GM20431 (cell line): ENCODE measurements at regions not wholly inside any gene's neighbourhood (a gene's known extent, or its start where the extent isn't known, plus 50 kb on each side); places are given as distances from the start of the nearest gene placed in this dataset.

ENCODE experiments used
- in situ Hi-C: fragments of 300-500 bp; cut with MseI, MboI; formaldehyde crosslinking; loops from one replicate; pipeline ENCODE4 v1.15.0; 2020; ENCODE audit warnings: low sequenced_read_pairs; ENCODE audit not compliant: unreplicated experiment

DNA sequence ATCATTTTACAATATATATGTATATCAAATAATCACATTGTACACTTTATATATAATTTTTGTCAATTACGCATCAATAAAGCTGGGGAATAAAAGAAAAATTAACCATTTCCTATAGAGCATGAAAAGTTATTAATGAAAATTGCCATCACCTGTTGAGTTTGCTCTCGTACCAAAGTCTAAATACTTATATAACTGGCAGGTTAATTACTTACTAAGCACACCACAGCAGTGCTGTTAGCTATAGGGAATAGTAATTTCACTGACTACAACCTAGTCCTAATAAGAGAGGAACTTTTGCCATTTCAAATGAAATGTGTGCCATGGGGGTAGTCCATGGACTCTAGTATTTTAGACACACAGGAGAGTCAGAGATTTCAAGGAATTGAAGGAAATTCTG, 176.9 kb upstream of the COL1A2 start:
- in situ Hi-C loops = no loop called here

DNA sequence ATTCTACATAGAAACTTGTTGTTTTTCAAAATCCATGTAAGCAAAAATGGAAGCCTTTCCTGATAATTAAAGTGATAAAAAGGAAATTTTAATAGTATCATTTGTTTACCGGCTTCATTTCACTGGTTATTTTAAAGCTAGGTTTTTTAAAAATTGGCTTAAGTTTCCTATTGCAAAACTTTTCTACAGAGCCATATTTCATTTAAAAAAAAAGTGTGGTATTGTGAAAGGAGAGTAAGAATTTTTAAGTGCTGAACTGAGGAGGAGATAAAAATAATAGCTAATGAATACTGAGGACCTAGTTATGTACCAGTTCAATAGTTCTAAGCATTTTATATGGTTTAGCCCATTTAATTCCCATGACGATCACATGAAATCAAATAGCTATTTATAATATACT, 172.2 kb upstream of the COL1A2 start:
- in situ Hi-C loops = no loop called here

DNA sequence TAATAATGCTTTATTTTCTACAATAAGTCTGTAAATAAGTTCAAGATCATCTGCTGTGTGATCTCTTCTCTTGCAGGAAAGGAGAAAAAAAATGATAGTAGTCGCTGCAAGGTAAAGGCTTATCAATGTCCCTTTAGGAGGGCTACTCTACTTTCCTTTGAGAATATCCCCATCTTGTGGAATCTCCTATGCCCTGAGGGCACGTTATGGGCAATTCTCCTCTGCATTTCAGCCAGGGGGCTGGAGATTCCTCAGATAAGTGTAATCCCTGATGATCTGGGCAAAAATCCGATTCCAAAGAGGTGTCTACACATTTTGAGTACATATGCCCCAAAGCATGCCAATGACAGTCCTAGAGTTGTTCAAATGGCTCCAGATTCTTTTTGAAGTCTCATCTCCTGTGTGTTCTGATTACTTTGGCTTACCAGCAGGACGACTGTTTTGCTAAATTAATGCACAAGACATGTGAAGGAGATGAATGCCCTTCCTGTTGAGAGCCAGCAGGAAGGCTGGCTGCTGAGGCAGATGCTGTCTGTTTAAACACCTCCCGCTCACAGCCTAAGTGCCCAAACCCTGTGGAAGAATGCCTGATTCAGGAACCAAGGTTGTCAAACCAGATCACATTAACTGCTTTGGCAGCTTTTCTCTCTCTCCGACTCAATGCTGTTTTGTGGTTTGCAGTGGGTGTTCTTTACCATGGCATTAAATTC, 171.2 kb upstream of the COL1A2 start:
- in situ Hi-C loops = no loop called here

DNA sequence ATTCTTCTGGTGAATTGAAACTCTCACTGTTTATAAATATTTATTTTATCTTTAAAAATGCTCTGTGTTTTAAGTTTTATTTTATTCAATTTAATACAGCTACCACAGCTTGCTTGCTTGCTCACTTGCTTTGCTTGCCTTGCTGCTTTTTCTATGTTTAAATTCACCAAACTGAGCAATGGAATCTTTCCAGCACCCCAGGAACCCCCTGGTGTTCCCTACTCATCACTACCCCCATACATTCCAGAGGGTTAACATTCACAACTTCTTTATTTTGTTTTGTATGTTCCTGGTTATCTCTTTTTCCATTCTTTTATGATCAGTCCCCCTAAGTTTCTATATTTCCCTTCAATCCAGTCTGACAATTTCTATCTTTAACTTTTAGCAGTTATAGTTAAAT, 166.5 kb upstream of the COL1A2 start:
- in situ Hi-C loops = loop anchor here (25.0 kb wide), 1 partner anchor 341 kb away; the partner anchor contains the start of gene TFPI2

DNA sequence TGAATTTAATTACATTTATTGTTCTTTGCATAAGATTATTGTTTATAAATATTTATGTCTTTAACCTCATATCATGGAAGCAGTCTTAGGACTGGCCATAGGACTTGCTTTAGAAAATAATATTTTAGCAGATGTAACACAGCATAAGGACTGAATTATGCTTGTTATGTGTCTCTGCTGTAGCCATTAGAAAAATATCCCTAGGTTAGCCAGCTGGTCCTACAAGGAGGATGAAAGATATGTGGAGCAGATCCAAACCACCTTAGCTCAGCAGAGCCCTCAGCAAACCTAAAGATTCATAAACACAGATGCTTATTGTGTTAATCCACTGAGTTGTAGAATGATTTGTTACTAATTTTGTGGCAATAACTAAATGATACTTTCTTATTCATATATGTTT, 166.0 kb upstream of the COL1A2 start:
- in situ Hi-C loops = loop anchor here (25.0 kb wide), 1 partner anchor 341 kb away; the partner anchor contains the start of gene TFPI2

DNA sequence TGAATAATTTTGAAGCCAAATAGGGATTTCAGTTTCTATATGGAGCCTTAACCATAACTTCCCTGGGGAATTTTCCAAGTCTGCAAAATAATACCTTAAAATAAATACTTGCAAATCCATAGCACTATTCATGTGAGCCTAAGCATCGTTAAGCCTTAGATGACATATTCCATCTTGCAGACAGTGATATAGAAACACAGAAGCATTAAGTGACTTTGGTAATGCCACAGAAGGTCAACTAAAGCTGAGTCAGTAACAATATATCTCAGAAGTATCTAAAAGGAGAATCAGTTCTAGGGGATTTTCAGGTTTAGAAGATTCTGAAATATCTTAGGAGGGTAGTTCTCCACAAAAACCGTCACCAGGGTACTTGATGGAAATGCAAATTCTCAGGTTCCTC, 163.4 kb upstream of the COL1A2 start:
- in situ Hi-C loops = loop anchor here (25.0 kb wide), 1 partner anchor 344 kb away; the partner anchor contains the start of gene TFPI2

DNA sequence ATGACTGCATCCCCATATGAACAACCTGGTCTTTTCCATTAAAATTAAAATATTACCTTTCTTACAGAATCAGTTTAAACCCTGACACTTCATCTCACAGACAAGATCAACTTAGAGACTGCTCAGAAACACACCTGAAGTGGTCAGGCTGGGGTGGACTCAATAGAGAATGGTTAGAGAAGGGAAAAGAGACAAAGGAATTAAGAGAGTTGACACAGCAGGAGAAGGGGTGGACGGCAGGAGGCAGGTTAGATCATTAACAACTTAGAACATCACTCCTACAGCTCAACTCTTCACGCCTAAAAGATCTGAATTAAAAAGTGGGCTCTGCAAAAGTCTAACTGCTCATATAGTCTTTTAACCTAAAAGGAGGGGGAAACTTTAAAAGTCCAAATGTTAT, 157.7 kb upstream of the COL1A2 start:
- in situ Hi-C loops = loop anchor here (25.0 kb wide), 1 partner anchor 350 kb away; the partner anchor contains the start of gene TFPI2

DNA sequence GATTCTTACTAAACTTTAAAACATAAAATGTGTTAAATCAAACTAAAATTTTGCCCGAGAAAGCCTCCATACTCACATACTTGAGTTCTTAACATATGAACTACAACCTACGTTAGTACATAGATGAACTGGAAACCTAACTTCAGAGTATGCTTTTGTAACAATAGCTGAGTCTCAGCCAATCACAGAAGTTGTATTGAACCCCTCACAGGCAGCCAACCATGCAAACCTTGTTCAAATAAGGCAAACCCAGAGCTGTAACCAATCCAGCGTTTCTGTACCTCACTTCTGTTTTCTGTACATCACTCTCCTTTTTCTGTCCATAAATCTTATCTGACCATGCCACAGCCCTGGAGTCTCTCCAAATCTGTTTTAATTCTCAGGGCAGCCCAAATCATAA, 157.3 kb upstream of the COL1A2 start:
- in situ Hi-C loops = loop anchor here (25.0 kb wide), 1 partner anchor 350 kb away; the partner anchor contains the start of gene TFPI2

DNA sequence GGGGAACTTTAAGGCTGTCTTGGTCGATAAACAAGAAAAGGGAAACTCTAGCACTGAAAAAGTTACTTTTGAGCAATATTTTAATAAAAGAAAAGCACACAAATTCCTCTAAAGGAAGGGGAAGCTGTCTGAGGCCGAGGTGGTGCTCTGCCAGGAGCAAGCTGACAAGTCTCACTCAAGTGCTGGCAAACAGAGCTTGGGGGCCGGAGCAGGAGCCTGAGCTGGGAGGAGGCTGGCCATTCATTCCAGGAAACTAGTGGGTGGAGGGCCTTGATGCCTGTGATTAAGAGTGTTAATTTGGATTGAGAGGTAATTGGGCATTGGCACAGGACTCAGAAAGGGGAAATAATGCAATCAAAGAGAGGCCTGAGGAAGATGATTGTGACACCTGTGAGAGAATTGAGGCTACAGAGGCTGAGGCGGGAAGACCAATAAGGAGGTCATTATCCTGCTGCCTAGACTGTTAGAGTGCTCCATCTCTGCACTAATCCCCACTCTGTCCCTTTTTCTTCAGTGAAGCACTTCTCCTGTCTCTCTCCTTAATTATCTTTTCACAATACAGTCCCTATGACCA, 154.9 kb upstream of the COL1A2 start:
- in situ Hi-C loops = loop anchor here (25.0 kb wide), 1 partner anchor 352 kb away; the partner anchor contains the start of gene TFPI2

DNA sequence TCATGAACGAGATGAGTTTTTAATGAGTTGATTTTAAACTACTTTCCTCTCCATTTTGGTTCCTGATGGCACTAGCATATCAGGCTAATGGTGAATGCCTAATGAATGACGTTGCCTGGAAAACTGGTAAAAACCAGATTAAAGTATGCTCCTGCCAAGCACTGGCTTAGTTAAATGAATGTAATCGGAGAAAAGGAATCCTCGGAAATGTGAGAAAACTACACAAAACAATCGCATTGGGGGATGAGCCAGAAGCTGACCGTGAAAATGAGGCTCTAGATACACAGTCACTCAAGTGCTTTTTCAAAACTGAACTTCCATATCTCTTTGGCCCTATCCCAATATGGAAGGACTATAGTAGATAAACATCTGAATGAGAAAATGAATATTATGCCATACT, 153.8 kb upstream of the COL1A2 start:
- in situ Hi-C loops = loop anchor here (25.0 kb wide), 1 partner anchor 354 kb away; the partner anchor contains the start of gene TFPI2

DNA sequence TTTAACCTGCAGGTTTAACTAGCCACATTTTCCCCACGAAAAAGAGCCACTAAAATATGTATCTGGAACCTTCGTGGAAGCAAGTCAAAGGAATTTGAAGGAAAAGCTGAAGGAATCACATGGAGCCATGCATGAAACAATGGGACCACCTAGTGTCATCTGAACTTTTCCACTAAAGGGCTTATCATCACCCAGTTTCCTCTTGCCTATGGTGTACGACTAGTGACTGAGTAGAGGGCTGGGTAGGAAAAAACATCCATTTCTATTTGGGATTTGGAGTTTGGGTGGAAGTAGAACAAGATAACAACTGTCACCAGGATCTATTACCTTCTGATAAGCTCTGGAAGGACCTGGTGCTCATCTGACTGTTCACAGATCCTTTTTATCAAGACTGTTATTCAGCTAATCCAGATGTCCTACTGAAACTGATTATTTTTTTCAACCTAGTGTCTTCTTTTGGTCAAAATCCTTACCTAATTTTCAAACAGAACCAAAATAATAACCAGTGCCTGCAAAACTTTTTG, 153.2 kb upstream of the COL1A2 start:
- in situ Hi-C loops = loop anchor here (25.0 kb wide), 1 partner anchor 354 kb away; the partner anchor contains the start of gene TFPI2

DNA sequence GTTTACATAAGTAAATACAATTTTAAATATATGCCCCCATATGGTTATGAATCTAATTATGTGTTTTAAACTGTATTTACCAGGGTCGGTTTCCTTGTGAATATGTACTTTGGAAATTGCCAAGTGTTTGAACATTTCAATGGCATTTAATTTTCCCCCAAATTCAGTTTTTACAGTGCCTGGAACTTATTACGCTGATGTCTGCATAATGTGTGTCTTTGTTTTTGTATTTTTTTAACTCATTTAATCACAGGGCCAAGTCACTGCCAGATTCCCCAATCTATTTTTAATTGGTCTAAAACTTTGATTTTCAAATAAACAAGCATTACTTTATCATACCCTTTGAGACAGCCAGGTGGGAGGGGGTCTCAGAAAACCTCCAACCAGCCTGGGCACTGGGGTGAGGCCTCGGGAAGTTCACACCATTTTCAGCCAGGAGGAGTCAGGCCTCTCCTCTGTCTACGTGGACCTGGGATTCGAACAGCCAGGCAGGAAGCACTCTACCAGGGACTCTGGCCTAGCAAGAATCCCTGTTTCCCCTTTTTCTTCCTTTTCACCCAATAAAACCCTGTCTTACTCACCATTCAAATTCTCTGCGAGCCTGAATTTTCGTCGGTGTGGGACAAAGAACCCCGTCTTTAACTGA, 151.5 kb upstream of the COL1A2 start:
- in situ Hi-C loops = loop anchor here (25.0 kb wide), 1 partner anchor 356 kb away; the partner anchor contains the start of gene TFPI2

DNA sequence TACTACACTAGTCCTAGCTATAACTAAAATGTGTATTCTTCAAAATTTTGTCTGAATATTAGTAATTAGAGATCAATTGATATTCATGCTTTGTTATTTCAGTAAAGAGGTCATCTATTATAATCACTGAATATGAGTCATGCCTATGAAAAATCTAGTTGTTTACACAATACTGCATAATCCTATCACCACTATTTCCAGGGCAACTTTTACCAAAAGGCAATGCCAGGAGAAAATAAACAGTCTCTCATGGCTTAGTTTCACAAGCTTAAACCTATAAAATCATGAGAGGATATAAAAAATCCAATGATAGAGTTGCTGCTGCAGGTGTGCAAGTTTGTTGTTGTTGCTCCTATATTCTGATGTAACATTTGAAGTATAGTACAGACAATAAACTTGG, 149.9 kb upstream of the COL1A2 start:
- in situ Hi-C loops = loop anchor here (25.0 kb wide), 1 partner anchor 357 kb away; the partner anchor contains the start of gene TFPI2

DNA sequence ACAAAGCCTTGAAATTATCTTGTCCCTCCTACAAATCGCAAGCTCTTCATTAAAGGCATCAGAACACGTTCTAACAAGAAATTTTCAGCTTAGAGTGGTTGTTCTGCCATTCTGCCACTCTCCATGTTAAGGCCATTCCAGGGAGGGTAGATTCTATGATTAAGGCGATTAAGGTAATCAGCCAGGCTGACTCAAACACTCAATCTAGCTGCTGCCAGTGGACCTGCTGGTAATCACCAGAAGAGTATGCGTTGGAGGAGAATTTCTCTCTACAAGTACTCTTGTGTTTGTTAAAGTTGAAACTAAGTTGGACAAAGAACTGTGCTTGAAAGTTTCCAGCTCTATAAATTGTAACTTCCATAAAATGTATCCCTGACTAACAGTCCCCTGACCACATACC, 149.2 kb upstream of the COL1A2 start:
- in situ Hi-C loops = loop anchor here (25.0 kb wide), 1 partner anchor 358 kb away; the partner anchor contains the start of gene TFPI2

DNA sequence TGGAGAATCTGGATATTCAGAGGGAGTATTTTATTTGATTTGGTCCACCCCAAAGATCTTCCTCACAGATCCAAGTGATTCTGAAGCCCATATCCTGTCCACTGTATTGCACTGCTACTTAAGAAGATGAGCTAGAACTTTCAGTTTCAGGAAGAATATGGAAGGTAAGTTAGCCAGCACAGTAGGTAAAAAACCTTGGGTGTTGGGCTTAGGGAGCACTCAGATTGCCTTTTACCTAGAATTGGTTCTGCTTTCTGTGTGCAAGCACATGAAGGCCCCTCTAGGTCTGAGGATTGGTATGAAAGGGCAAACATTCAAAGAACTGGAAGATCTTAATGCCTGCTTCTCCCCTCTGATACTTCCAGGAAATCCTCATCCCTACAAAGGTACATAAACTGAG, 146.7 kb upstream of the COL1A2 start:
- in situ Hi-C loops = loop anchor here (25.0 kb wide), 1 partner anchor 361 kb away; the partner anchor contains the start of gene TFPI2

DNA sequence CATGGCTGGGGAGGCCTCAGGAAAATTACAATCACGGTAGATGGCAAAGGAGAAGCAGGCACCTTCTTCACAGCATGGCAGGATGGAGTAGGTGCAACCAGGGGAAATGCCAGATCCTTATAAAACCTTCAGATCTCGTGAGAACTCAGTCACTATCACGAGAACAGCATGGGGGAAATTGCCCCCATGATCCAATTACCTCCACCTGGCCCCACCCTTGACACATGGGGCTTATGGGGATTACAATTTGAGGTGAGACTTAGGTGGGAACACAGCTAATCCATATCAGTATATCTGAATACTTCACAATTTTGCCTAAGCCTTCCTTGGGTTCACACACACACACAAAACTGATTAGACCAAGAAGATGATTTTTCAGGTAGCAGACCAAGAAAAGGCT, 145.1 kb upstream of the COL1A2 start:
- in situ Hi-C loops = loop anchor here (25.0 kb wide), 1 partner anchor 362 kb away; the partner anchor contains the start of gene TFPI2

DNA sequence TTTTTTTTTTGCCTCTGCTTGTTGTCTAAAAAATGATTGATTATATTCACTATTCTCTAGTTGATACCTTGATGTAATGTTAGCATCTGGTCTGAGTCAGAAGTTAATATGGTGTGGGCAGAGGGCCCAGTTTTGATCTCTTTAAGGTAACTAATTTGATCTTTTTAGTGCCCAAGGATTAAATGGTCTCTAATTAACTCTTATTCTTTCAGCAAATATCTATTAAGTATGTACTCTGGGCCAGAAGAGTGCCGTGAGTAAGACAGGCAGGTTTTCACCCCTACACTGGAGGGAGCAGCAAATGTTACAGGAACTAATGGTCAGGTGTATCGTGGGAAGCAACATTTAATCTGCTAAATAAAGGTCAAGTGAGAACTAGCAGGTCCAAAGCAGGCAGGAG, 144.6 kb upstream of the COL1A2 start:
- in situ Hi-C loops = no loop called here

DNA sequence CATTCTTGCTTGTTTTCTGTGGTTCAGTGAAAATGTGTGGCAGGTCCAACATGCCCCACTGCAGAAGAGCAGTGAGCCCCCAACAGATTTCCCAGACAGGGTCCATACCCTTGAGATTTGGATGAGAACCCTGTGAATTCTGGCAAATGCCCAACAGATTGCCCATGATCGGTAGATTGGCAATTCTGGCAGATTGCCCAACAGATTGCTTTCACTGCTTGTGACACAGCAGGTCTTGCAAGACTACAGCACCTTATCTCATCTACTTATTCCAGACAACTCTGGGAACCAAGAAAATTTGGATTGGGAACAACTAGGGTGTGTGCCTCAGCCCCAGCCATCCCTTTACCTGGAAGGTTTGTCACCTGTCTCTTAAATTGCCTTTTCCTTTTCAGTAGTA, 143.7 kb upstream of the COL1A2 start:
- in situ Hi-C loops = no loop called here

DNA sequence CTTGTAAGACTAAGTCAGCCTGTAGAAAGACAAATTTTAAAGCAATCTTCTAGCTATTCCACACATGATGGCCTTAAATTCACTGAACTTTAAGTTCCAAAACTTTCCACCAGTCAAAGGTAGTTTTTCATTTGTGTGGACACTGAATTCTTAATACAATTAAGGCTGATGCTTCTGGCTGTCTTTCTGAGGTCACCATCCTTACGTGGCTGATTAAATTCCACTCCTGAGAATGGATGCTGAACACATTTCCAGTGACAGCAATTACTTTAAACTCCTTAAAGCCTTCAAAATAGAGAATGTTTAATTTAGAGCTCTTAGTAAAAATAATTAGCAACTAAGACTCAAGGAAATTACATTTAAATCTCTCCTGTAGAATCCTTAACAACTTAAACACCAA, 142.6 kb upstream of the COL1A2 start:
- in situ Hi-C loops = no loop called here

DNA sequence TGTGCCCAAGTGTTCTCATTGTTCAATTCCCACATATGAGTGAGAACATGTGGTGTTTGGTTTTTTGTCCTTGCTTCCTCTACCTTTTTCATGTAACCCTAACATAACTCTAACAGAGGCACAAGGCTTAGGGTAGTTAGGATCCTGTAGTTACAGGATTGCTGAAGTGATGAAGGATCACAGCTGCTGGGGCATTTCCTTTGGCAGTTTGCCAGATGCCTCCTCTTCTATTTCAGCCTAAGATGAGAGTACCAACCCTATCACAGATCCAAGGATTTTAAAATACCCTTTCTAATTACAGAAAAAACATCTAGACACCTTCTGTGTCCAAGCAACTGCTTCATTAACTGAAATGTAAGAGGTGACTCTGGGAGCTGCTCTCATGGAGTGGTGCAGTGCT, 141.7 kb upstream of the COL1A2 start:
- in situ Hi-C loops = no loop called here
